Activated CD4-positive, alpha-beta T cell treated with anti-CD3 and anti-CD28 coated beads for 36 hours (primary cell): ENCODE measurements at regions not wholly inside any gene's neighbourhood (a gene's known extent, or its start where the extent isn't known, plus 50 kb on each side); places are given as distances from the start of the nearest gene placed in this dataset.

Source experiments
- ATAC-seq: fragments of 200-7000 bp; cut with Tn5 transposase; one replicate; pipeline ENCODE4 v1.10.0; 2021; ENCODE audit warnings: mild to moderate bottlenecking, moderate library complexity
- CTCF ChIA-PET: fragments of 350-600 bp; sonication (Branson Sonifier 250); formaldehyde crosslinking; loops from one replicate; lab custom pipeline; 2021; ENCODE audit warnings: antibody characterized with exemption; lab: Charles Lee
- POLR2A ChIA-PET: fragments of 350-600 bp; sonication (Branson Sonifier 250); formaldehyde crosslinking; loops from one replicate; lab custom pipeline; 2021; ENCODE audit warnings: antibody characterized with exemption, inconsistent platforms; lab: Charles Lee
- DNase-seq: peaks from one replicate; pipeline ENCODE4 v3.0.0-alpha.2; 2020
- H3K27ac Mint-ChIP-seq: one replicate; pipeline ENCODE4 v1.8.0; 2021; ENCODE audit warnings: mixed read lengths
- H3K27me3 Mint-ChIP-seq: one replicate; pipeline ENCODE4 v1.8.0; 2021; ENCODE audit warnings: mixed read lengths
- H3K36me3 Mint-ChIP-seq: one replicate; pipeline ENCODE4 v1.8.0; 2021; ENCODE audit warnings: low read depth, mixed read lengths
- H3K4me1 Mint-ChIP-seq: one replicate; pipeline ENCODE4 v1.8.0; 2021; ENCODE audit warnings: mixed read lengths
- H3K4me3 Mint-ChIP-seq: one replicate; pipeline ENCODE4 v1.8.0; 2021; ENCODE audit warnings: mild to moderate bottlenecking, moderate library complexity, mixed read lengths
- H3K9me3 Mint-ChIP-seq: one replicate; pipeline ENCODE4 v1.8.0; 2021; ENCODE audit warnings: low read depth, mixed read lengths
- intact Hi-C, 2 experiments: fragments of 100-400 bp; cut with DNase I in 1 of 2; cut with micrococcal nuclease in 1 of 2; formaldehyde crosslinking; loops; one replicate each; pipeline versions ENCODE4 v1.14.2 to v1.15.1; 2022 to 2024; cut with DNase I, micrococcal nuclease

- DNase-seq (no peak), ATAC-seq (no peak)
- Mint-ChIP-seq H3K4me1 (no peaks in the 10 kb centered on the region), H3K9me3 (peaks cover 7% of the 10 kb centered on the region), H3K36me3 (peaks cover 2% of the 10 kb centered on the region), H3K4me3 (no peak overlapping the region), H3K27me3 (peaks cover 23% of the 10 kb centered on the region), H3K27ac (no peak overlapping the region)
- POLR2A ChIA-PET = no interaction called here
- intact Hi-C loops = no loop called here
- CTCF ChIA-PET = interaction anchor here (0.7 to 0.8 kb wide), 2 partner anchors 10 to 52 kb away, joined by 3 read pairs; no protein-coding TSS in a partner anchor
Measured at GRCh38 chr1:209232759-209233158, 350.8 kb upstream of the CAMK1G start.

GRCh38 chr1:209235166-209235565 is 348.3 kb upstream of the CAMK1G start:
- Mint-ChIP-seq H3K9me3 (peaks cover 5% of the 10 kb centered on the region), H3K27ac (no peak overlapping the region), H3K4me1 (no peaks in the 10 kb centered on the region), H3K4me3 (no peak overlapping the region), H3K27me3 (peaks cover 14% of the 10 kb centered on the region), H3K36me3 (peaks cover 2% of the 10 kb centered on the region)
- ATAC-seq = no peak
- intact Hi-C loops = no loop called here
- ChIA-PET POLR2A (no interaction called here), CTCF (no interaction called here)
- DNase-seq = no peak

- POLR2A ChIA-PET = no interaction called here
Measured at GRCh38 chr1:209238356-209238755, 345.2 kb upstream of the CAMK1G start.

GRCh38 chr1:209240351-209240750 is 343.2 kb upstream of the CAMK1G start:
- Mint-ChIP-seq H3K4me3 (no peak overlapping the region), H3K27ac (no peak overlapping the region), H3K9me3 (no peaks in the 10 kb centered on the region), H3K27me3 (peaks cover 2% of the 10 kb centered on the region), H3K36me3 (no peaks in the 10 kb centered on the region), H3K4me1 (no peaks in the 10 kb centered on the region)
- intact Hi-C loops = loop anchor here in 1 of 2 experiments (10.0 kb wide), 1 partner anchor 586 kb away; no protein-coding TSS in a partner anchor
- ATAC-seq (no peak), DNase-seq (no peak)
- CTCF ChIA-PET = no interaction called here
- POLR2A ChIA-PET = no interaction called here

More at GRCh38 chr1:209238356-209238755, 345.2 kb upstream of the CAMK1G start:
- H3K27ac Mint-ChIP-seq = no peak overlapping the region
- peaks cover 2% of the 10 kb centered on the region for H3K27me3 Mint-ChIP-seq
- DNase-seq (no peak), ATAC-seq (no peak)
- H3K9me3 Mint-ChIP-seq = no peaks in the 10 kb centered on the region
- CTCF ChIA-PET = no interaction called here
- H3K4me1 Mint-ChIP-seq = no peaks in the 10 kb centered on the region
- intact Hi-C loops = no loop called here
- no peak overlapping the region for H3K4me3 Mint-ChIP-seq
- H3K36me3 Mint-ChIP-seq = no peaks in the 10 kb centered on the region

- Mint-ChIP-seq H3K4me3 (no peak overlapping the region), H3K36me3 (no peaks in the 10 kb centered on the region), H3K9me3 (no peaks in the 10 kb centered on the region), H3K27ac (no peak overlapping the region), H3K27me3 (peaks cover 2% of the 10 kb centered on the region), H3K4me1 (no peaks in the 10 kb centered on the region)
- ChIA-PET CTCF (no interaction called here), POLR2A (no interaction called here)
- ATAC-seq (no peak), DNase-seq (no peak)
- intact Hi-C loops = loop anchor here in 1 of 2 experiments (10.0 kb wide), 1 partner anchor 587 kb away; no protein-coding TSS in a partner anchor
Measured at GRCh38 chr1:209241487-209241886, 342.0 kb upstream of the CAMK1G start.

- POLR2A ChIA-PET = no interaction called here
- CTCF ChIA-PET = interaction anchor here (0.6 to 2.0 kb wide), 18 partner anchors 10 to 1449 kb away, joined by 3 to 10 read pairs (median 3); no protein-coding TSS in a partner anchor
- intact Hi-C loops = loop anchor here (1.0 to 10.0 kb wide), 6 partner anchors 41 to 1226 kb away; no protein-coding TSS in a partner anchor
- Mint-ChIP-seq H3K4me3 (no peak overlapping the region), H3K27ac (no peak overlapping the region), H3K9me3 (no peaks in the 10 kb centered on the region), H3K4me1 (no peaks in the 10 kb centered on the region), H3K36me3 (no peaks in the 10 kb centered on the region), H3K27me3 (no peaks in the 10 kb centered on the region)
- DNase-seq = peak; percentile 64
- peak; percentile 63 for ATAC-seq
Measured at GRCh38 chr1:209248649-209249279, 334.8 kb upstream of the CAMK1G start.

- H3K27me3 Mint-ChIP-seq = no peaks in the 10 kb centered on the region
- intact Hi-C loops = loop anchor here (5.0 to 10.0 kb wide), 4 partner anchors 42 to 1227 kb away; no protein-coding TSS in a partner anchor
- ATAC-seq = no peak
Measured at GRCh38 chr1:209249280-209249670, 334.2 kb upstream of the CAMK1G start.

GRCh38 chr1:209249785-209250440 is 333.6 kb upstream of the CAMK1G start:
- POLR2A ChIA-PET = no interaction called here
- Mint-ChIP-seq H3K36me3 (no peaks in the 10 kb centered on the region), H3K4me3 (no peak overlapping the region), H3K9me3 (no peaks in the 10 kb centered on the region), H3K27ac (no peak overlapping the region), H3K4me1 (no peaks in the 10 kb centered on the region), H3K27me3 (no peaks in the 10 kb centered on the region)
- CTCF ChIA-PET = interaction anchor here (1.2 kb wide), 2 partner anchors 13 to 316 kb away, joined by 3 read pairs; no protein-coding TSS in a partner anchor
- ATAC-seq (no peak), DNase-seq (no peak)
- intact Hi-C loops = loop anchor here (1.0 to 10.0 kb wide), 5 partner anchors 38 to 1228 kb away; no protein-coding TSS in a partner anchor

More at GRCh38 chr1:209249280-209249670, 334.2 kb upstream of the CAMK1G start:
- H3K4me3 Mint-ChIP-seq = no peak overlapping the region
- no peak for DNase-seq
- no peaks in the 10 kb centered on the region for H3K36me3 Mint-ChIP-seq
- H3K4me1 Mint-ChIP-seq = no peaks in the 10 kb centered on the region
- POLR2A ChIA-PET = no interaction called here
- no peak overlapping the region for H3K27ac Mint-ChIP-seq
- CTCF ChIA-PET = interaction anchor here (0.7 to 2.0 kb wide), 12 partner anchors 10 to 597 kb away, joined by 3 to 10 read pairs (median 3); no protein-coding TSS in a partner anchor
- no peaks in the 10 kb centered on the region for H3K9me3 Mint-ChIP-seq

GRCh38 chr1:209250861-209251636 is 332.5 kb upstream of the CAMK1G start:
- ATAC-seq (no peak), DNase-seq (no peak)
- CTCF ChIA-PET = interaction anchor here (0.7 kb wide), 1 partner anchor 9 kb away, joined by 3 read pairs; no protein-coding TSS in a partner anchor
- no peaks in the 10 kb centered on the region for H3K36me3 Mint-ChIP-seq
- POLR2A ChIA-PET = no interaction called here
- no peaks in the 10 kb centered on the region for H3K9me3 Mint-ChIP-seq
- H3K4me3 Mint-ChIP-seq = no peak overlapping the region
- intact Hi-C loops = loop anchor here in 1 of 2 experiments (1.0 kb wide), 1 partner anchor 37 kb away; no protein-coding TSS in a partner anchor
- H3K27me3 Mint-ChIP-seq = no peaks in the 10 kb centered on the region
- no peaks in the 10 kb centered on the region for H3K4me1 Mint-ChIP-seq
- H3K27ac Mint-ChIP-seq = no peak overlapping the region

GRCh38 chr1:209256766-209257350 is 326.7 kb upstream of the CAMK1G start:
- no peaks in the 10 kb centered on the region for H3K4me1 Mint-ChIP-seq
- H3K36me3 Mint-ChIP-seq = no peaks in the 10 kb centered on the region
- no peaks in the 10 kb centered on the region for H3K27me3 Mint-ChIP-seq
- H3K4me3 Mint-ChIP-seq = no peak overlapping the region
- H3K9me3 Mint-ChIP-seq = peaks cover 12% of the 10 kb centered on the region
- CTCF ChIA-PET = no interaction called here
- no peak overlapping the region for H3K27ac Mint-ChIP-seq
- no peak for ATAC-seq
- intact Hi-C loops = no loop called here
- no peak for DNase-seq
- POLR2A ChIA-PET = no interaction called here

- DNase-seq (no peak), ATAC-seq (no peak)
- no peaks in the 10 kb centered on the region for H3K4me1 Mint-ChIP-seq
- no peaks in the 10 kb centered on the region for H3K36me3 Mint-ChIP-seq
- no peak overlapping the region for H3K27ac Mint-ChIP-seq
- ChIA-PET POLR2A (no interaction called here), CTCF (no interaction called here)
- intact Hi-C loops = no loop called here
- H3K27me3 Mint-ChIP-seq = no peaks in the 10 kb centered on the region
- H3K9me3 Mint-ChIP-seq = peaks cover 12% of the 10 kb centered on the region
- H3K4me3 Mint-ChIP-seq = no peak overlapping the region
Measured at GRCh38 chr1:209257454-209257853, 326.1 kb upstream of the CAMK1G start.
